Body of pancreas (tissue), 4 donors: ENCODE measurements at regions not wholly inside any gene's neighbourhood (a gene's known extent, or its start where the extent isn't known, plus 50 kb on each side); places are given as distances from the start of the nearest gene placed in this dataset.
A peak's percentile ranks its signal among the peaks of the same experiment; 100 is the strongest.

Experiments
- ATAC-seq: fragments of 150-250 bp; one replicate; pipeline ENCODE4 v1.9.1; 2016
- DNase-seq, 4 donors: peaks; one replicate each; pipeline ENCODE4 v3.0.0-alpha.2; 2019
- H3K27ac ChIP-seq, 4 donors: fragments of 200-600 bp; sonication (generic); 1 replicate in 3 of 4; 2 replicates in 1 of 4; pipeline versions ENCODE4 v1.5.1 to v1.6.1; 2016 to 2019; ENCODE audit warnings: mild to moderate bottlenecking in 1 of 4, mixed read lengths in 1 of 4, moderate library complexity in 1 of 4
- H3K27me3 ChIP-seq, 2 donors: fragments of 200-600 bp; sonication (generic); one replicate each; pipeline ENCODE4 v1.6.0; 2016; ENCODE audit warnings: mild to moderate bottlenecking in 1 of 2
- H3K36me3 ChIP-seq, 2 donors: fragments of 200-600 bp; sonication (generic); replicated peaks in 1 of 2; 2 replicates each; pipeline ENCODE4 v1.5.1; 2016; ENCODE audit warnings: low read depth in 2 of 2; ENCODE audit not compliant: insufficient read depth in 1 of 2
- H3K4me1 ChIP-seq: fragments of 200-600 bp; sonication (generic); one replicate; pipeline ENCODE4 v1.6.0; 2016
- H3K4me3 ChIP-seq, 2 donors: fragments of 200-600 bp; sonication (generic); 1 replicate in 1 of 2; 2 replicates in 1 of 2; pipeline ENCODE4 v1.5.1; 2016 to 2019
- H3K9me3 ChIP-seq, 3 donors: fragments of 200-600 bp; sonication (generic); 1 replicate in 2 of 3; 2 replicates in 1 of 3; pipeline ENCODE4 v1.5.1; 2016
- POLR2A ChIP-seq, 3 donors: fragments of 450-650 bp; IDR thresholded peaks; one replicate each; pipeline ENCODE4 v1.6.1; 2016; ENCODE audit warnings: antibody characterized with exemption in 3 of 3, mild to moderate bottlenecking in 2 of 3
- WGBS, 2 donors: methylation state at CpG; one replicate each; pipeline ENCODE4 v1.1.5; 2017; 5-methylcytosine and 5-hydroxymethylcytosine counted together
- intact Hi-C: fragments of 100-400 bp; cut with DNase I; formaldehyde crosslinking; loops from one replicate; pipeline ENCODE4 v1.15.1; 2023
- TF ChIP-seq, protein P1 (sequence below), 7 experiments: fragments of 450-650 bp in 4 of 7; fragments of 200-600 bp in 3 of 7; sonication (generic) in 3 of 7; IDR thresholded peaks; one replicate each; pipeline ENCODE4 v1.5.1; 2016 to 2019; ENCODE audit warnings: antibody characterized with exemption in 7 of 7

DNA sequence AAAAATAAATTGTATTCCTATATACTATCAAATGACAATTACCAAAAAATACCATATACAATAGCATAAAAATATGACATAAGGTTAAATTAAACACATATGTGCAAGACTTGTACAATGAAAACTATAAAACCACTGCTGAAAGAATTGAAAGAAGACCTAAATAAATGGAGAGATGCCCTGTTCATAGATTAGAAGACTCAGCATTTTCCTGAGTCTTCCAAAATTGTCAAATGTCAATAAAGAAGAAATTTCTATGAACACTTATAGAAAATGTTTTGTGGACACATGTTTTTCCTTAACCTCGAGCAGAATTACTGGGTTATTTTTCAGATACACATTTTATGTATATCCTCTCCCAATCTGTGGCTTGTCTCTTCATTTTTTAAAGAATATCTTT is 103.1 kb upstream of the DCLK2 start:
- 80 to 89% methylated on average over 1 of the region's 1 CpG for WGBS, 2 donors
- Histone ChIP-seq H3K9me3 (no peaks in the 10 kb centered on the region), H3K36me3 (no peaks in the 10 kb centered on the region), H3K27me3 (no peaks in the 10 kb centered on the region), H3K4me3 (no peak overlapping the region), H3K27ac (no peak overlapping the region), H3K4me1 (no peaks in the 10 kb centered on the region)
- ATAC-seq (no peak), DNase-seq (no peak)
- TF ChIP-seq, protein P1, sequence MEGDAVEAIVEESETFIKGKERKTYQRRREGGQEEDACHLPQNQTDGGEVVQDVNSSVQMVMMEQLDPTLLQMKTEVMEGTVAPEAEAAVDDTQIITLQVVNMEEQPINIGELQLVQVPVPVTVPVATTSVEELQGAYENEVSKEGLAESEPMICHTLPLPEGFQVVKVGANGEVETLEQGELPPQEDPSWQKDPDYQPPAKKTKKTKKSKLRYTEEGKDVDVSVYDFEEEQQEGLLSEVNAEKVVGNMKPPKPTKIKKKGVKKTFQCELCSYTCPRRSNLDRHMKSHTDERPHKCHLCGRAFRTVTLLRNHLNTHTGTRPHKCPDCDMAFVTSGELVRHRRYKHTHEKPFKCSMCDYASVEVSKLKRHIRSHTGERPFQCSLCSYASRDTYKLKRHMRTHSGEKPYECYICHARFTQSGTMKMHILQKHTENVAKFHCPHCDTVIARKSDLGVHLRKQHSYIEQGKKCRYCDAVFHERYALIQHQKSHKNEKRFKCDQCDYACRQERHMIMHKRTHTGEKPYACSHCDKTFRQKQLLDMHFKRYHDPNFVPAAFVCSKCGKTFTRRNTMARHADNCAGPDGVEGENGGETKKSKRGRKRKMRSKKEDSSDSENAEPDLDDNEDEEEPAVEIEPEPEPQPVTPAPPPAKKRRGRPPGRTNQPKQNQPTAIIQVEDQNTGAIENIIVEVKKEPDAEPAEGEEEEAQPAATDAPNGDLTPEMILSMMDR (IDR thresholded peaks at IDR 0.05) = no peak
- TF ChIP-seq POLR2A (IDR thresholded peaks at IDR 0.05) = no peak
- intact Hi-C loops = no loop called here

DNA sequence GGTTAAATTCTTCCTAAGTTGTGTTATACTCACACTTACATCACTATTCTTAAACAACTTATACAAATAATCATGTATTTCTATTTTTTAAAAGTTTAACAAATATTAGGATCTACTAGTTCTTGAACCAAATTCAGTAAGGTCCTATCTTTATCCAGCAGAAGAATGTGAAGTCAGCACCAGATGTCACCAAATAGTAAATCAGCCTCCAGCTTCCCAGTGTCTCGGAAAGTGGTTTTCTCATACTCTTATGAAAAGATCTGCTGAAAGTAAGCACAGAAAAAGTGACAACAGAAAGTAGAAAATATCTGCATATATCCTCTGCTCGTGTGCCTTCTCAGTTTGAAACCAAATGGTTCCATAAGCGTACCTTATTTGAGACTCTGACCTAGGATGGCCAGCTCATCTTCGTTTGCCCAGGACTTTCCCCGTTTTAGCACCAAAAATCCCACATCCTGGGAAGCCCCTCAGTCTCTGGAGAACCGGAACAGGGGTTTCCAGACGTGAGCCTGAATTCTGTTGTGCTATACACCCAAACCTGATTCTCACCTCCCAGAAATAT is 98.0 kb upstream of the DCLK2 start:
- Histone ChIP-seq H3K27me3 (no peaks in the 10 kb centered on the region), H3K4me1 (no peaks in the 10 kb centered on the region), H3K9me3 (no peaks in the 10 kb centered on the region), H3K4me3 (no peak overlapping the region), H3K36me3 (no peaks in the 10 kb centered on the region), H3K27ac (no peak overlapping the region)
- DNase-seq = no peak
- TF ChIP-seq, protein P1 (IDR thresholded peaks at IDR 0.05) = no peak
- TF ChIP-seq POLR2A (IDR thresholded peaks at IDR 0.05) = no peak
- intact Hi-C loops = no loop called here
- 61 to 63% methylated on average over 7 of the region's 7 CpGs for WGBS, 2 donors
- no peak for ATAC-seq

DNA sequence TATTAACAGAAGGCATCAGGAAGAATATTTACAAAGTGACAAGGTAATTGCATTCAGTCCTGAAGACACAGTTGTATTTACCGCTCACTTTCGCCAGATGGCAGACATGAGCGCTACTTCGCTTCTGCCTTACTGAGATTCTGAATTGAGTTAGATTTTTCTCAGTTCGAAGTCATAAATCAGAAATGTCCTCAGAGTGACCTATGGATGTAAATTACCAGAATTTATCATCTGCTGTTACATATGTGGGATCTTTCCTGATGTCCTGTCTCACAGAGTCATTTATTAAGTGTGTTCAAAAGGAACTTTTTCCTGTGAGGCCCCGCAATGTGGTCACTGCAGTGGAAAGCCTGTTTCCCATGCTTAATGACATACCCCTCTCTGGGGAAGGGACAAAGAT is 97.3 kb upstream of the DCLK2 start:
- H3K4me1 ChIP-seq = no peaks in the 10 kb centered on the region
- H3K27me3 ChIP-seq = no peaks in the 10 kb centered on the region
- TF ChIP-seq, protein P1 (IDR thresholded peaks at IDR 0.05) = peak; percentile 48 to 72 (median 60)
- no peak for TF ChIP-seq POLR2A (IDR thresholded peaks at IDR 0.05)
- WGBS, 2 donors = 15 to 20% methylated on average over 6 of the region's 6 CpGs
- DNase-seq = peak; percentile 49 to 64 (median 56)
- H3K9me3 ChIP-seq = no peaks in the 10 kb centered on the region
- H3K36me3 ChIP-seq = no peaks in the 10 kb centered on the region
- H3K4me3 ChIP-seq = no peak overlapping the region
- ATAC-seq = peak; percentile 79
- no peak overlapping the region for H3K27ac ChIP-seq
- intact Hi-C loops = no loop called here

DNA sequence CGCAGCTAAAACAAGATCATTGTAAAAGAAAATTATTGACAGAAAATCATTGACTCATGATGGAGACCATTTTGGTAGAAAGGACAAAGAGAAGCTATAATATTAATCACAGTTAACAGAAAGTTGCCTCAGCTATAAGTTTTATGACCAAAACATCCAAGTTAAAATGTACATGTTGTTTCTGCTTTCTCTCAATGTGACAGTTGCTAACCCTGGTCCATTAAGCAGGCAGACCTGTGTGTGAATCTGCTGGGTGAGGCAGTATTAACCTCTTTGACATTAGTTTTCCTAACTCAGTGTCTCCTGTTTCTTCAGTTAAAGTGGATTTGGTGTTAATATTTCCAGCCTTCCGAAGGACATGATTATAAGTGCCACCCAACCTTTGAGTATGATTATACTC is 94.8 kb upstream of the DCLK2 start:
- H3K4me3 ChIP-seq = no peak overlapping the region
- 77 to 87% methylated on average over 2 of the region's 2 CpGs for WGBS, 2 donors
- intact Hi-C loops = no loop called here
- no peak for ATAC-seq
- peaks cover 7% of the 10 kb centered on the region for H3K4me1 ChIP-seq
- no peaks in the 10 kb centered on the region for H3K27me3 ChIP-seq
- no peak overlapping the region for H3K27ac ChIP-seq
- TF ChIP-seq, protein P1 (IDR thresholded peaks at IDR 0.05) = no peak
- TF ChIP-seq POLR2A (IDR thresholded peaks at IDR 0.05) = no peak
- no peaks in the 10 kb centered on the region for H3K36me3 ChIP-seq
- no peak for DNase-seq
- no peaks in the 10 kb centered on the region for H3K9me3 ChIP-seq

DNA sequence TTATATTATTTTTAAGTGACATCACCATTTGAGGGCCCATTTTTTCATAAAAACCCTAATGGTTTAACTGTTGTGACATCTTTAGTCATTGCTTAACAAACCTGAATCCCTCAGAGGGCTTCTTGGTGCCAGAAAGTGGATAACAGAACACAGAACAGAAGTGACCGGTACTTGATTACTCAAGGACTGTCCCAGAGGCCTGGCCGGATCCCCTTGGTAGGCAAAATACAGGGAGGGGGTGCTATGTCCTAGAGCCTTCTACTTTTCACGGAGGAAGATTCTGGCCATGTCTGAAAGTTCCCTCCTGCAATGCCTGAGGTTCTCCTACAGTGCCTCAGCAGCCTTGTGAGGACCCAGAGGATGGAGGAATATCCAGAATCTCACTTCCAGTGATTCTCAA is 94.3 kb upstream of the DCLK2 start:
- intact Hi-C loops = no loop called here
- DNase-seq = no peak

More for the DNA sequence above, 94.3 kb upstream of the DCLK2 start:
- H3K4me1 ChIP-seq = peaks cover 7% of the 10 kb centered on the region
- WGBS, 2 donors = 86 to 91% methylated on average over 2 to 3 of the region's 3 CpGs
- H3K27ac ChIP-seq = no peak overlapping the region
- no peaks in the 10 kb centered on the region for H3K27me3 ChIP-seq
- no peaks in the 10 kb centered on the region for H3K9me3 ChIP-seq
- no peak overlapping the region for H3K4me3 ChIP-seq
- no peak for TF ChIP-seq POLR2A (IDR thresholded peaks at IDR 0.05)
- TF ChIP-seq, protein P1 (IDR thresholded peaks at IDR 0.05) = no peak
- ATAC-seq = no peak
- no peaks in the 10 kb centered on the region for H3K36me3 ChIP-seq
